GM12865 (cell line): ENCODE measurements at regions not wholly inside any gene's neighbourhood (a gene's known extent, or its start where the extent isn't known, plus 50 kb on each side); places are given as distances from the start of the nearest gene placed in this dataset.

Experiments
- DNase-seq: peaks from one replicate; pipeline ENCODE4 v3.0.0; 2010; ENCODE audit warnings: low read depth
- H3K4me3 ChIP-seq: 2 replicates; pipeline ENCODE4 v1.5.1; 2011; ENCODE audit warnings: mild to moderate bottlenecking, low read depth, low read length, control low read depth
- TF ChIP-seq, protein P1 (sequence below): IDR thresholded peaks from 2 replicates; pipeline ENCODE4 v1.5.1; 2011; ENCODE audit warnings: low read length, control low read depth, low read depth, inconsistent platforms; ENCODE audit not compliant: insufficient read depth; ENCODE audit errors: missing control alignments

DNA sequence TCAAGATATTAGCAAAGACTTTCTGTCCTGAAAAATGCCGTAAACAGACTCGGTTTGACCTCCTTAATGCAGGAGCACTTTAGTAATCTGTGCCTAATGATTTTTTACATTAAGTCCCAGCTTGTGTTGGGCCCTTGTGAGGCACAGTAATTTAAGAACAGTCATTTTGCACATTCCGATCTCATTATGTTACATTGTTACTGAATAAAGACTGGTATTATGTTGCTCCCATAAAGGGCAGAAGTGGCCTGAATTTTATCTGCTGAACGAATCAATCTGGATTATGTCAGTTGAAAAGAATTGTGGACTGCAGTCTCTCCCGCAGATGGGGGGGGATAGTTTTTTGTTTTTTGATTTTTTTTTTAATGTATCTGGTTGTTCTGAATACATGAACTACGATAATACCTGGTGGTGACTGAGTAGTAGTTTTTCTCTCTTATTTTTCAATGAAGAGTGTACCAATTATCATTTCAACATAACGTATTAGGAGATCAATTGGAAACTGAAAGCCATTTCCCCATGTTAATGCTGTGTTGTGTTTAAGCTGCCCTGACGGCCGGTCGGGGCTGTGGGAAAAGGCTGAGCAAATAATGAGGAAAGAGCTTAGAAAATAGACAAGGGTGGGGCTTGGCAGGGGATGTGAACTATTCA is 290.2 kb downstream of the ZNF536 start:
- TF ChIP-seq, protein P1, sequence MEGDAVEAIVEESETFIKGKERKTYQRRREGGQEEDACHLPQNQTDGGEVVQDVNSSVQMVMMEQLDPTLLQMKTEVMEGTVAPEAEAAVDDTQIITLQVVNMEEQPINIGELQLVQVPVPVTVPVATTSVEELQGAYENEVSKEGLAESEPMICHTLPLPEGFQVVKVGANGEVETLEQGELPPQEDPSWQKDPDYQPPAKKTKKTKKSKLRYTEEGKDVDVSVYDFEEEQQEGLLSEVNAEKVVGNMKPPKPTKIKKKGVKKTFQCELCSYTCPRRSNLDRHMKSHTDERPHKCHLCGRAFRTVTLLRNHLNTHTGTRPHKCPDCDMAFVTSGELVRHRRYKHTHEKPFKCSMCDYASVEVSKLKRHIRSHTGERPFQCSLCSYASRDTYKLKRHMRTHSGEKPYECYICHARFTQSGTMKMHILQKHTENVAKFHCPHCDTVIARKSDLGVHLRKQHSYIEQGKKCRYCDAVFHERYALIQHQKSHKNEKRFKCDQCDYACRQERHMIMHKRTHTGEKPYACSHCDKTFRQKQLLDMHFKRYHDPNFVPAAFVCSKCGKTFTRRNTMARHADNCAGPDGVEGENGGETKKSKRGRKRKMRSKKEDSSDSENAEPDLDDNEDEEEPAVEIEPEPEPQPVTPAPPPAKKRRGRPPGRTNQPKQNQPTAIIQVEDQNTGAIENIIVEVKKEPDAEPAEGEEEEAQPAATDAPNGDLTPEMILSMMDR = no peak
- DNase-seq = no peak
- no peak overlapping the region for H3K4me3 ChIP-seq

DNA sequence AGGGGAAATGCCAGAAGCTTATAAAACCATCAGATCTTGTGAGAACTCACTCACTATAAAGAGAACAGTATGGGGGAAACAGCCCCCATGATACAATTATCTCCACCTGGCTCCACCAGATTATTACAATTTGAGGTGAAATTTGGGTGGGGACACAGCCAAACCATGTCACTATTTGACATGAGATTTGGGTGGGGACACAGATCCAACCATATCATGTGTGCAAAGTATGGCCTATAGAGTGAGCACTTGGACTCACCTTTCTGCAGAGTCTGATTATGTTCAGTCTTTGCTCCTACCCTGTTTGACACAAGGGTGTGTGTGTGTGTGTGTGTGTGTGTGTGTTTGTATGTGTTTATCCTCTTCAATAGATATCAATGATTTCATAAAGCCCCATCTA is 287.5 kb downstream of the ZNF536 start:
- TF ChIP-seq, protein P1 = no peak
- H3K4me3 ChIP-seq = no peak overlapping the region
- DNase-seq = no peak

DNA sequence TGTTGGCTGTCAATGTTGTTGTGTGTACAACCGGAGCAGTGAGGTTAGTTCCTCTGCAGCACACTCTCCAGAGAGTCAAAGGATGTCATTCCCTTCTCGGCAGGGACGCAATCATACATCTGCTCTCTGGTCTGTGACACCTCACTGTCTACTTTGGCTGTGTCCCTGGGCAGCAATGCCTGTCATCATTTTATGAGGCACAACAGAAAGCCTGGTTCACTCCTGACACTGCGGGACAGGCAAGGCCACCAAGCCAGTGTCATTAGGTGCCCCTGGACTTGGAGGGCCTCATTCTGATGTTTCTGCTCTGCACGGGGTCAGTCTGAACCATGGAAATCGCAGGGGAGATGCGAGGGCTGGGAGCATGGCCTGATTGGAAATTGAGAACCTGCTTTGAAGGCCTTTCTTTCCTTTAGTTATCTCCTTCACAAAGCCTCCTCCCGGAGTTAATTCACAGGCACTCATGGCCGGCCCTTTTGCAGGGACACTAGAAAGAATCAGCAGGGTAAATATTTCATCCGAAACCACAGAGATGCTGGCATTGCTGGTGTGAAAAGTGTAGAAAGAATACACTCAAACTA is 284.4 kb downstream of the ZNF536 start:
- TF ChIP-seq, protein P1 = no peak
- no peak overlapping the region for H3K4me3 ChIP-seq

DNA sequence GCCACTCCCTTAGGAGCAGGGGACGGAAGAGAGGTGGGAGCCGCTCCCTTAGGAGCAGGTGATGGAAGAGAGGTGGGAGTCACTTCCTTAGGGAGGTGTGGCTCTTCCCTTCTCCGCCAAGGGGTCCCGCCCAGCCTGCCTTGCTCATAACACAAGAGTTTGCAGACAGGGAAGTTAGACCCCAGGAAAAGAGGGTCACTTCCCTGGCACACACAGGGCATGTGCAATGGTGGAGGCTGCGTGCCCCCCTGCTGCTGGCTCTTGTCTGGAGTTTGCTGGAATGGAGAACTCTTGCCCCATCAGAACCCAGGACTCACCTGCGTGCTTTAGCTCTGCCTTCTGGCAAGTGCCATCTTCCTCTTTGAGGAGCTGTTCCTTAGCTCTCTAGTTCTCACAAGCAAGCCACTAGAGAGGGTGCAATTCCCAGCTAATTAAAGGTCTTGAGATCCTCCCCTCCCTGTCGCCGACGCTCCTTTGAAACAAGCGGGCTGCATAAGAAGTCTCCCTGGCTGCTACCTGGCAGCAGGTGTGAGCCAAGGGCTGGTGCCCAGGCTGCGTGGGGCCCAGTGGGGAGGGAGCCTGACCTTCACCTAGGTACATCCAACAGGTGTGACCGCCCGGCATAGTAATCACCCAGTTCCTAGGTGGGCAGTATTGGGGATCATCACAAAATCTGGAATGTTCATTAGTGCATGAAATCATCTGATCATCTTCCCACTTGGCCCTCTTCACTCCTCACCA is 281.6 kb downstream of the ZNF536 start:
- TF ChIP-seq, protein P1 = no peak
- no peak for DNase-seq
- no peak overlapping the region for H3K4me3 ChIP-seq

More for the DNA sequence above, 284.4 kb downstream of the ZNF536 start:
- no peak for DNase-seq

DNA sequence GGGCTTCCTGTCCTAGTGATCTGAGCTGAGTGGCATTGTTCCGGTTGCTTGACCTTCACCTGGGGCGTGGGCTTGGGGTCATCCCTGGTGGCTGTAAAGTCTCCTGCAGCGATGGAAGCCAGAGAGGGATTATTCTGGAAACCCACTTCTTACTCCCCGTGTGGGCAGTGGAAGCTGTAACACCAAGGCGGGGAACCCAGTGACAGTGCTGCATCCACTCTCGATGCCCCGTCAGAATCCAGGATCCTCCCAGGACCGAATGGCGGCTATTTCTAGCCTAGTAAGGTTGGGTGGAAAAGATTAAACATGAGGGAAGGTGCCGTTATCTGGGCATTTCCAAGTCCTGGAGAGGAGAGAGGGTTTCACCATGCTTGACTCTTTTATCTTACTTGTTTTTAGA is 280.6 kb downstream of the ZNF536 start:
- TF ChIP-seq, protein P1 = no peak
- H3K4me3 ChIP-seq = no peak overlapping the region
- no peak for DNase-seq

DNA sequence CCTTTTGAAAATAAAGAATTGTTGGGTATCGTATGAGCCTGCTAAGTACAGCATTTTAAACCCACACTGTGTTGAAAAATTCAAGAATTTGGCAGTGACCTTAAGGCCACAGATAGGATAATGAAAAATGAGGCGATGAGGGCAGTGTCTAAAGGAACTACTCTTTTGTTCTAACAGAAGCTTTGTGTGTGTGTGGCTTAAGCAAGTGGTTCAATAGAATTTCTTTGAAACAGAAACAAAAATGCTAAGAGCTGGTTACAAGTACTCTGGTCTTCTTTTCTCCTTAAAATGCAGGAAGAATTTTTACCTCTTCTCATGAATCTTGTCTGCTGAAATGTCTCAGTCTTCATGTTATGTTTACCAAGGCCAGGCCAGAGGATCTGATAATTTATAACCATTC is 279.5 kb downstream of the ZNF536 start:
- no peak for DNase-seq
- H3K4me3 ChIP-seq = no peak overlapping the region
- TF ChIP-seq, protein P1 = no peak

DNA sequence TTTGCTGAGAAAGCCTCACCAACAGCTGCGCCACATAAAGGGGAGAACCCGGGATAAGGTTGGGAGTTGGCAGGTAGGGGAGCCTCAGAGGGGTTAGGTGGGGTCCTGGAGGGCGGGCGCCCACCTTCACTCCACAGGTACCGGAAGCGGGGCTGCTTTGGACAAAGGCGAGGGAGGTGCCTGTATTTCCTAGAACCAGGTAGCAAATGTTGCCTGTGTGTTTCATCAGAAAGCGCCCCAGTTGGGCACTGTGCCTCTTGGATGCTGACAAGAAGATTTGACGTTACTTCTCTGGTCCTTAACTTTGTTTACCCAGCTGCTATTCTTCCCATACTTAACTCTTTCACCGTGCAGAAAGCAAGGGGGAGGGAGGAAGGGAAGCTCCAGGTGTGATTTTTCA is 278.9 kb downstream of the ZNF536 start:
- H3K4me3 ChIP-seq = no peak overlapping the region
- TF ChIP-seq, protein P1 = no peak
- DNase-seq = no peak
